ENCODE measurements at regions not wholly inside any gene's neighbourhood (a gene's known extent, or its start where the extent isn't known, plus 50 kb on each side); places are given as distances from the start of the nearest gene placed in this dataset.

GRCh38 chr17:33352526-33352925 lies 59.4 kb upstream of the ASIC2 start:
- no peak for DNase-seq
- intact Hi-C loops (cut with DNase I), result no loop called here

- DNase-seq, result no peak
- intact Hi-C loops (cut with DNase I), result no loop called here
These were observed 63.2 kb upstream of the ASIC2 start for GRCh38 chr17:33356266-33356665.

DNA sequence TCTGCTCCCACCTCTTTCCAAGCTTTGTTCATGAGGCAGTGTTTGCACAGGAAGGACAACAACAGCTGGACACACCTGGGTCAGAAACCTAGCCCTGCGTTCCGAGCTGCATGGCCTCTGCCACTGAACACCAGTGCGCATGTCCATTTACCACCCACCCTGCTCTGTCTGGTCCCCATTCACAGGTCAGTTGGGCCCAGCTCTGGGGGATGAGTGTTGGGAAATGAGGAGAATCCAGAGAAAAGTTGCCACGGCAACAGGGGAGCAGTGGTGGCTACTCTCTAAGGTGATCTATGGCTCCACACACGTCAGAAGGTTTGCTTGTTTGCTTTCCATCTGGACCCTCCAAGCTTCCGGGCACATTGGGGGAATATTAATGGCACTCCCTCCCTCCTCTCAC lies 70.4 kb upstream of the ASIC2 start:
- intact Hi-C loops (cut with DNase I), result no loop called here
- no peak for DNase-seq

- no peak for DNase-seq
- intact Hi-C loops (cut with DNase I), result no loop called here
These were observed 73.9 kb upstream of the ASIC2 start for GRCh38 chr17:33366960-33367359.

DNA sequence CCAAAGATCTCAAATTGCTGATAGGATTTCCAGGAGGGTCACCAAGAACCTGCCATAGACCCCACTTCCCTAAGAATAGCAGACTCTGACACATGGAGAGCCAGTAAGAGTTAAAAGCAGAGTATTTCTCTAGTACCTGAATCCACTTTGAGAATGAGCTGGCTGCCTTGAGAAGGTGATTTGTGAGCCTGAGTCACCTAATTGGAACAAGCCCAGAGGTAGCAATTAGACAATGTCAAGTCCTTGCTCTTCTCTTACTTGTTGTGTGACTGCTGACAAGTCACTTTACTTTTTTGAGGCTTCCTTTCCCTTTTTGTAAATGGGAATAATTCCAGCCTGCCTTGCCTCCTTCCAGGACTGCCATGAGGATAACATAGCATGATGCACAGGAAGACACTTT lies 76.1 kb upstream of the ASIC2 start:
- intact Hi-C loops (cut with DNase I), result no loop called here
- peak in 1 of 42 donors; percentile 24 for DNase-seq

GRCh38 chr17:33369876-33370275 lies 76.8 kb upstream of the ASIC2 start:
- intact Hi-C loops (cut with DNase I), result no loop called here
- no peak for DNase-seq

- intact Hi-C loops (cut with DNase I), result no loop called here
- no peak for DNase-seq
These were observed 77.3 kb upstream of the ASIC2 start for GRCh38 chr17:33370401-33370800.

- intact Hi-C loops (cut with DNase I), result no loop called here
- DNase-seq, result no peak
These were observed 78.3 kb upstream of the ASIC2 start for GRCh38 chr17:33371377-33371776.

DNA sequence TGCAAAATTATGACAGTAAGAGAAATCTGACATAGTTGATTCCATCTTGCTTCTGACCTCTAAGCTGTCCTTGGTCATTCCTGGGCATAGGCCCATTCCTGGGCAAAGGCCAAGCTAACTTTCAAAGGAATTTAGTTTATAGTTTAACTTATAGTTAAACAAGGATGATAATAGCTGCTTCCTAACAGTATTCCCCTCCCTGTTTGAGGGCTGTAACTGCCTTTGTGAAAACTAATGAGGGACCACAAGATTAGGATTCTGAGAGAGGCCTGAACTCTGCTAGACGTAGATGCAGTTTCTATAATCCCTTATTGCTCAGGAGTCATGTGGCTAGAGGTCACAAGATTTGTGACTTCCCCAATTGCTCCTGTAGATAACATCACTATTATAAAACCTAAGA lies 80.2 kb upstream of the ASIC2 start:
- intact Hi-C loops (cut with DNase I), result no loop called here

GRCh38 chr17:33375103-33375502 lies 82.0 kb upstream of the ASIC2 start:
- intact Hi-C loops (cut with DNase I), result no loop called here
- DNase-seq, result no peak

More for the DNA sequence above, 80.2 kb upstream of the ASIC2 start:
- DNase-seq, result no peak

GRCh38 chr17:33375783-33376182 lies 82.7 kb upstream of the ASIC2 start:
- DNase-seq, result no peak
- intact Hi-C loops (cut with DNase I), result no loop called here

DNA sequence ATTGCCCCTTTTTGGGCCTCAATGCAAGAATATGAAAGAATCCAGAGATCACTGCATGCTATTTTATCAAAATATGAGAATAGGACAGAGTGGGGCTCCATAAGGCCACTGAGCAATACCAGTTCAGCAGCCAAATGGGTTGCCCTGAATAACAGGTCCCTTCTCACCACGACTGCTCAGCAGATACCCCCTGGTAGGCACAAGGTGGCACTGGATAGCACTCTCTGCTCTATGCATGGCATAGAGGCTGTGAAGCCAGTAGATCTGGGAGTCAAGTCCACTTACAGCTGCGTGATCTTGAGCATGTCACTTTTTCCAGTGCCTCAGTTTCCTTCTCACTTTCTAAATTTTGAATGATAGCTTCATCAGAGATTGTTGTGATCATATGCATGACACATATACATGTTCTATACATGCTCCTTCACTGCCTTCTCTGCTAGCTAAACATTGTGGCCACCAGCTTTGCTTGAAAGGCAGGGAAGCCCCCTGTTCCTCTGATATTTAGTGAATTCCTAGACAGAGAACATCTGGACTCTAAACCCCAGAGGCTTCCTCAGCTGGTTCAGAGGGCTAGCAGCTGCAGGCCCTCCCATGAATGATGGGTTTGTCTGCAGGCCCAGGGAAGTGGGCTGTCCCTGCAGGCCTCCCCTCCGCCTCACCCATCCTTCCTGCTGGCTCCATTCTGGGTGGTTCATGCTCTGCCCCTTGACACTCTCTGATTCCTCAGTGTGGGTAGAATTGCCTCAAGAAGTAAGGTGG lies 84.9 kb upstream of the ASIC2 start:
- intact Hi-C loops (cut with DNase I), result no loop called here
- peak in 2 of 42 donors; percentile 23 for DNase-seq

GRCh38 chr17:33381201-33381600 lies 88.1 kb upstream of the ASIC2 start:
- no peak for DNase-seq
- intact Hi-C loops (cut with DNase I), result no loop called here

DNA sequence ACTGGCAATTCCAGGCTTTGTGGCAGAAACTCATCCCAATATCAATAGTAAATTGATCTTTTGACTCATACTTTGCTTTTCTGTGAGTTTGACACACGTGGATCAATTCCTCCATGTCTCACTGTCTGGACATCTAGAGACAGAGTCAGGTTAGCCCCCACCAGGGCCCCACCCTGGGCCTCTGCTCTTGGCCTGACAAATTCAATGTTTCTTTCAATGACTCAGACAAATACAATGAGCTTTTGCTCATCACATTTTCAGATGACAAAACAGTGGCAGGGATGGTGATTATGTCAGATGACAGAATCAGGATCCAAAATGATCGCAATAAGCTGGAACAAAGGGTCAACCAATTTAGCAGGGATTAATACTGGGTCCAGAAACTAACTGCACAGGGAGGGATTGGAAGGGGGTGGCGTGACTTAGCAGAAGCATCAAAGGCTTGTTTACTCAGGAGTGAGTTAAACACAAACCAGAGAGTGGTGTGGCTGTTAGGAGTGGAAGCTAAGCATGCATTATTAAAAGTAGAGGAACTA lies 90.5 kb upstream of the ASIC2 start:
- no peak for DNase-seq
- intact Hi-C loops (cut with DNase I), result no loop called here

GRCh38 chr17:33385133-33385532 lies 92.0 kb upstream of the ASIC2 start:
- intact Hi-C loops (cut with DNase I), result no loop called here

GRCh38 chr17:33385713-33386112 lies 92.6 kb upstream of the ASIC2 start:
- intact Hi-C loops (cut with DNase I), result no loop called here
- no peak for DNase-seq

More at GRCh38 chr17:33385133-33385532, 92.0 kb upstream of the ASIC2 start:
- no peak for DNase-seq

GRCh38 chr17:33387406-33387805 lies 94.3 kb upstream of the ASIC2 start:
- DNase-seq, result no peak
- intact Hi-C loops (cut with DNase I), result no loop called here

DNA sequence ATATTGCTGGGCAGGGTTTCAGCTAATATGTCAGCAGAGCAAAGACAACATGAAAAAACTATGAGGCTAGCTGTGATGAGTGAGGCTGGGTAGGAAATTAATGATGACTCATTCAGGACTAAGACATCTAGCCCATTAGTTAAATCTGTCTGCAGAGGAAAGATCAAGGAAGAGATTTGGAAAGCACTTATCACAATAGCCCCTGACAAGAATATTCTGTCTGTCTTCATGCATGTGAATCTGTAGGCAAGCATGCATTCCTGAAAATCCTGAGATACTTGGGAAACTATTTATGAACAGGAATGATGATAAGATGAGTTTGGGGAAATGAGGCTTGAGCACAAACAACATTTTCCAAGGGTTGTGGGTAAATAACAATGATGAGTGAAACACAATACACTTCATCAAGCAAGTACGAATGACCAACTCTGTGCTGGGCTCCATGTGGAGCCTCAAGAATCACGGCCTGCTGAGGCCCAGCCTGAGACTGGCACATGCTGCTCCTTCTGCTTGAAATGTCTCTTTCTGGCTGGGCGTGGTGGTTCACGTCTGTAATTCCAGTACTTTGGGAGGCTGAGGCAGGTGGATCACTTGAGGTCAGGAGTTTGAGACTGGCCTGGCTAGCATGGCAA lies 96.5 kb upstream of the ASIC2 start:
- intact Hi-C loops (cut with DNase I), result no loop called here

DNA sequence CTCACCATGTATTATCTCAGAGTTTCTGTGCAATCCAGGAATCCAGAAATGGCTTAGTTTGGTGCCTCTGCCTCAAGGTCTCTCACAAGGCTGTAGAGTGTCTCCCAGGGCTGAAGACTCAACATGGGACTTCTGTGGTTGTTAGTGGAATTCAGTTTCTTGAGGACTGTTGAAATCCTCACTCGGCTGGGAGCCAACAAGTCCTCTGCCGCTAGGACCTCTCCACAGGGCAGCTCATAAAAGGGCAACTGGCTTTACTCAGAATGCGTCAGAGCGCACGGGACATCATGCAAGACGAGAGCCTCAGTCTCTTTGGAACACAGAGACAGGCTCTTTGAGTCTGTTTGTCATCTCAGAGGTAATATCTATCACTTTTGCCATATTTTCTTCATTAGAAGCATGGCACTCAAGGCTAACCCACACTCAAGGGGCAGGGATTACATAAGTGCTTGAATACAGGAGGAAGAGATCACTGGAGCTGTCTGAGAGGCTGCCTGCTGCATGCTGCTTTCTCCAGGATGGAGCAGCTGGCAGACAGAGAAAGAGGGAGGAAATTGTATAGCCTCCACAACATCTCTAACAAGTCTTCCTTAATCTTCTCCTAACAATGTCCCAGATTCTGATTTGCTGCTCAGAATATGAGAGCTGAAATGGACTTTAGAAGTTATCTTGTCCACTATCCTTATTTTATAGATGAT lies 97.5 kb upstream of the ASIC2 start:
- intact Hi-C loops (cut with DNase I), result no loop called here
- DNase-seq, result no peak

More for the DNA sequence above, 96.5 kb upstream of the ASIC2 start:
- DNase-seq, result no peak

GRCh38 chr17:33396818-33397217 lies 103.7 kb upstream of the ASIC2 start:
- no peak for DNase-seq
- intact Hi-C loops (cut with DNase I), result no loop called here

Data from head of caudate nucleus (tissue), 42 donors.